Fibroblast of gingiva (primary cell): ENCODE measurements at regions not wholly inside any gene's neighbourhood (a gene's known extent, or its start where the extent isn't known, plus 50 kb on each side); places are given as distances from the start of the nearest gene placed in this dataset.
"Not testable (repeated sequence)": the region's sequence is repeated elsewhere in the genome, so short reads cannot be mapped to it uniquely, and the experiment has no call there.

ENCODE experiments used
- DNase-seq: peaks from one replicate; pipeline ENCODE4 v3.0.0-alpha.2; 2011; ENCODE audit warnings: low read depth

DNA sequence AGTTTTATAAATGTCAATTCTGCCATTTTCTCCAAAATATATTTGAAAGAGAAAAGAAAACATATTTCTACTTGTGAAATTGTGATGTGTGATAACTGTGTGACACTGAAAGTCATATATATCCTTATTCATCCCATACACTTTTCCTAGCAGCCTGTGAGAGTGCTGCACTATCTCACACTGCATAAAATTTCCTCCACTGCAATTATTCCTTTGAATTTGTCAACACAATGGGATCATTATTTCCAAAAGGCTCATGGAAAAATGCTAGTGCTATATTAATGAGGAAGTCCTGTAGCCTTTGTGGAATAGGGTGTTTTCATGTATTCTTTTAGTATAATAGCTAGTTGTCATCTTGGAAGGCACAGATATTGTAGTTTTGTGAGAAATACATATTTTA, 504.1 kb downstream of the RPL10L start:
- no peak for DNase-seq

DNA sequence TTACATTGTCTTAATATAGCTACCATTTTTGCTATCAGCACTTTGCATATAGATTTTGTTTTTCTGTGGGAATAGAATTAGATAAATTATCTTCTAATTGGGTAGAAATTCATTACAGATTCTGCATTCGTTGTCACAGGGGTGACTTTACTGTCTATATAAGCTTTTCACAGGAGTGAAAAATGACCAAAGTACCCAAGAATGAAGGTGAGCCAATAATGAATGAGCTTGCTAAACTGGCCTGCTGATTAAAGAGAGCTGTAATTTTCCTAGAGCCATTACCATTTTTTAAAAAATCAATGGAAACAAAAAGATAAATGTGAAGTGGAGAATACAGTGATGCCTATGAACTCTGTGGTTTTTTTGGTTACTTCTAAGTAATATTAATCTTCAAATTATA, 504.6 kb downstream of the RPL10L start:
- no peak for DNase-seq

DNA sequence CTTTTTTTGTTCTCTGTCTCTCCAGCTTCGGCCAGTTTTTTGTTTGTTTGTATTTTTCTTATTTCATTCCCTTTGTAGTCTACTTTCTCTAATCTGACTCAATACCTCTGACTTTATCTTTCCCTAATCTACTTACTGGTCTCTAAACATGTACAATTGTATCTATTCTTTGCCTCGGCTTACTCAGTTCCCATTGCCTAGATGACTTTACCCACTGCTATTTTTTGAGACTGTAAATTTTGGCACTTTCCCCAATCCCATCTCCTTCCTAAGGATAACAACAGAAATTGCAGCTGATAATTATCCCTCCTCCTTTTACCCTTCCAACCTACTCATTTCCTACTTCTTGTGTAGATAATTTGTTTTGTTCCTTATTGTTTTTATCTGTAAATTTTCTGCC, 511.1 kb downstream of the RPL10L start:
- no peak for DNase-seq

DNA sequence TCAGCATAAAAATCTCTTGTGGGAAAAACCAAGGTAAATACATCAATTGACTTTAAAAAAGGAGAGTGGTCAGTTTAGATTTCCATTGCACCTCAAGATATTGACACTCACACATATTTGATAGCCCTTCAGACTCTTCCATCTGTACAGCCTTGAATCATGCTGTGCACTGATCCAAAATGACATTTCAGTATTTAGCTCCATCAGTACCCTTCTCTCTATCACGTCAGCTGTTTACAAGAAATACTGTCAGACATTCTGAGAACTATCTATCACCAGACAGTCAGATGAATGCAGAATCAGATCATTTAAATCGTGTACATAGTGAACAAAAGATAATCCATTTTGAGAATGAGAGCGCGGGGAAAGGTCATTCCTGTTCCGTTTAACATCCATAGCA, 511.9 kb downstream of the RPL10L start:
- DNase-seq: no peak

DNA sequence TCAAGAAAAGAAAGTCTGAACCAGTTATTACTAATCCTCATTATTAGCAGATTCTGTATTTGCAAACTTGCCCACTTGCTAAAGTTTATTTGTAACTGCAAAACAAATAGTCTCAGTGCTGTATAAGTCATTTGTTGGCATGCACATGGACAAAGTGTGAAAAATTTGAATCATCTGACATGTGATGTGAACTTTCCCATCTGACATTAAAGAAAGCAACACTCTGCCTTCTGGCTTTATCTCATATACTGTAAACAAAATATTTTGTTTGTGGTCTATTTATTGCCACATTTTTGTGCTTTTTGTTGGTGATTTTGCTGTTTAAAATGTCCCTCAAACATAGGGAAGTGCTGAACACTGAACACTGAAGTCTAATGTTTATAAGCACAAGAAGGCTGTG, 513.8 kb downstream of the RPL10L start:
- DNase-seq: no peak

DNA sequence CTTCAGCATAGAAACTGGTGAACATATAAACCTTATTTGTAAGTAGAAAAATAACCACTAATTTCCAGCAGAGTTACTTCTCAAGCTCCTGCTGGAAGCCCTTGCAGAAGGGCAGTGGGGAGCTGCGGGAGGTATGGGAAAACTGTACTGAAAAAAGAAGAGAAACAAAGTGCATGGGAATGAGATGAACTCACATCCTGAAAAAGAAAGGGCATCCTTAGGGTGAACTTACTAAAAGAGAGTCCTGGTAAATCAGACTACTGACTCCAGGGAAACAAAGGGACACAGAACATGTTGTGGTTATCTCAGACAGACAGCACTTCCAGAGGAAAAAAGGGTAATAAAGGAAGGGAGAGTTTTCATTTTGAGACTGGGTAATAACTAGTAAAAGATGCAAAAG, 515.1 kb downstream of the RPL10L start:
- DNase-seq: no peak

DNA sequence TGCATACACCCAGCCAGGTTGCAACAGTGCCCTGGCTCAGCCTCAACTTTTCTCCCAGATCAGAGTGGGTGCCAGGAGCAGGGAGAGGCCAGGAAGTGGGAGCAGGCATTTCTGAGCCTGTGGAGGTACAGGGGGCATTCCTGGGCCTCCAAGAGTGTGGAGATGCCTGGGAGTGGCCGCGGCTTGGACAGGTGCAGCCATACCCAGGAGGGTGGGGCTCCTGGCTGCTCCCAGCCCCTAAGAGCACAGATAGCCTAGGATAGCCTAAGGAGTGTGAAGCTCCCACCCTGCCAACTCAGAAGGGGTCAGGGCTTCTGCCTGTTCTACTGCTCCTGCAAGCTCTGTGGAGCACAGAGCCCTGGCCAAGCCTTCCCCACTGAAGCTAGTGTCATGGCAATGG, 543.4 kb downstream of the RPL10L start:
- DNase-seq: no peak

DNA sequence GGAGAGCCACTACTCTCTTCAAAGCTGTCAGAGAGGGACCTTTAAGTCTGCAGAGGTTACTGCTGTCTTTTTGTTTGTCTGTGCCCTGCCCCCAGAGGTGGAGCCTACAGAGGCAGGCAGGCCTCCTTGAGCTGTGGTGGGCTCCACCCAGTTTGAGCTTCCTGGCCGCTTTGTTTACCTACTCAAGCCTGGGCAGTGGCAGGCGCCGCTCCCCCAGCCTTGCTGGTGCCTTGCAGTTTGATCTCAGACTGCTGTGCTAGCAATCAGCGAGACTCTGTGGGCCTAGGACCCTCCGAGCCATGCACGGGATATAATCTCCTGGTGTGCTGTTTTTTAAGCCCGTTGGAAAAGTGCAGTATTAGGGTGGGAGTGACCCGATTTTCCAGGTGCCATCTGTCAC, 550.7 kb downstream of the RPL10L start:
- DNase-seq: not testable (repeated sequence)

DNA sequence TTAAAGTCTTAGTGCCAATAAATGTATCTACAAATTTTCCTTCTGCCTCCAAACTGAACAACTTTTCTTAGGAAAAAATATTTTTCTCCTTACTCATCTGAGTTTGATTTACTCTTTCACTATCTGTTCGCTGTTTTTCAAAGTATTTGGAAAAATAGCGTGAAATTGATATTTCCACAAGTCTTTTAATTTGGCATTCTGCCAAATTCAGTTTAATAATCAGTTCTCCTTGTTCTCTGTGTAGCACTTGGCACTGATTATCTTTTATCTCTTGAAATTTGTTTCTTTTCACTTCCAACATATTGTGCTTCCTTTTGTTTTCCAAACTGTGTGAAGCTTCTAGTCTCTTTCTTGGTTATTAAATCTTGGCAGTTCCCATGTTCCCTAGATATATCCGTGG, 559.8 kb downstream of the RPL10L start:
- no peak for DNase-seq

DNA sequence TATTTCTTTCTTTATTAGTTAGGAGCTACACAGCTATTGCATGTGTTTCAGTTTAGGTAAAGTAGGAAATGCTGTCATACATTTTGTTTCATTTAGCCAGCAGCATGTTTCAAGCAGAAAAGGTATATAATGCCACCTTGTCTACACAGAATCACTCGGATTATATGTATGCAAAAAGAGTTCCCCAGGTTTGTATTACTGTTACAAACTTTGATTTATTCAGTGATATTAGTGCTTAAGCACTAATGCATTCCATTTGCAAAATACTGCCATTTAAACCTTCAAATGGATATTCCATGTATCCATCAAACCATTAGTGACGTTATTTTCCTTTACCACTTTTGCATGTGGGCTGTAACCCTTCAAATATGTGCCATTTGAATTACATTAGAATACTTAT, 564.0 kb downstream of the RPL10L start:
- DNase-seq: no peak

DNA sequence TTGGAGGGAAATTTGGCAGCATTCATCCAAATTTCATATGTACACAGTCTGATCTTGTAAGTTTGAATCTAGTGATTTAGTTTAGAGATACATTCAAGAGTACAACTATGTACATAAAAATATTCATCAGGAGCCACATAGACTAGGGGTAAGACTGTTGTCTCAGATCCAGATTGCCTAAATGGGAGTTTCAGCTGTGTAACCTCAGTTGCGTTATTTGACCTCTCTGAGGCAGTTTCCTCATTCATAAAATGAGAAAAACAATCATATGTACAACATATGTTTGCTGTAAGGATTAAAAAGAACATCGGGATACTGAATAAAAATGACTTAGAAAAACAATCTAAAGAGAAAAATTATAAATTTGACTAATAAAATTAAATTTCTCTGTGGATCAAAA, 577.5 kb downstream of the RPL10L start:
- no peak for DNase-seq

DNA sequence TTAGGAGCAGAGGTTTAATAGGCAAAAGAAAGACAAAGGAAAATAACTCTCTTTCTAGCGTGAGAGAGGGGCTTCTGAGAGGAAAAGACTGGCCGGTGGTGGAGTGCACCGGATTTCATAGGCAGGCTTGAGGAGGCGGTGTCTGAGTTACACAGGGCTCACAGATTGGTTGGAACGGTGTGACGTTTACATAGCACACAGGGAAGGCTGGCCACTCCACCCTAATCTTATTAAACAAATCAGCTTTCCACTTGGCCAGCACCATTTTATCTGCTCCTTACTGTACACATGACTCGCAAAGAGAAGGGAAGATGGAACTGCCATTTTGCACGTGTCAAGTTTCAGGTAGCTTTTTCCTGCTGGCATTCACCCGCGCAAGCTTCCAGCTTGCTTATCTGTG, 587.7 kb downstream of the RPL10L start:
- no peak for DNase-seq

DNA sequence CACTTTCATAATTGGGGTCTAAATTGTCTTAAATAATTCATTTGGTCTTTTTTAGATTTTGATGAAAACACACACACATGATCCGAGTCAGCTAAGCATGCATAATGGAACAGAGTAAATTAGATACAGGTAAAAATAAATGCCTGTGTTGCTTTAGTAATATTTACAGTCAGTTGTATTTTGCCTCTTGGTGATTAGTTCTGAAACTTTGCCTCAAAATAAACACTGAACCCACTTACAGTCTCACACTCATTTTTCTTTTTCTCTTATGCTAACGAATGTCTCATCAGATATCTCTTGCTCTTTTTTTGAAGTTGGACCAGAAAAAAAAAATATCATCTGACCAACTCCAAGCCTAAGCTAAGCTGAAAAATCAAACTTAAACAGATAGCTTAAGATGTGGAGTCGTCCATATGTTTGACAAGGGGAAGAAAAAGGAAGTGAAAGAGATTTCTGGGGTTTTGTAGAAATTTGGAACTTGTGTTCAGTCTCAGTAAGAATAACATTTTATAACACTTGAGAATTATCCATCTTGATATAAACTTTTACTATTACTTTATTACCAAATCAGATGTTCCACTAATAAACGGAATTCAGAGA, 592.5 kb downstream of the RPL10L start:
- DNase-seq: no peak

DNA sequence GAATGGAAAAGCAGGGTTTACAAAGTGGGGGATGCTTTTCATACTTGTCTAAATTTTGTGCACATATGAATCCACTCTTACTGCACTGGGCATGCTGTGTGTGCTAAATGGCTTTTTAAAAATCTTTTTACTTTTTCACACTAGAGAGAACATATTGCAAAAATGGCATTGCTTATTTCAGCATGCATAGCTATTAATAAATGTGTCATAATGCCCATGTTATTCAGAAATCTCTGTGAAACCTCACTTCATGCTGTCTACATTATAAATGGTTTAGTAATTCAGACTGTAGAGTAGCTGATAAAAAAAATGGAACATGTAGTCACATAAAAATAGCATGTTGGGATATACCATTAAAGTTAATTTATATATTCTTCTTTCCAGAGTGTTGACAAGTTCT, 593.8 kb downstream of the RPL10L start:
- DNase-seq: no peak

DNA sequence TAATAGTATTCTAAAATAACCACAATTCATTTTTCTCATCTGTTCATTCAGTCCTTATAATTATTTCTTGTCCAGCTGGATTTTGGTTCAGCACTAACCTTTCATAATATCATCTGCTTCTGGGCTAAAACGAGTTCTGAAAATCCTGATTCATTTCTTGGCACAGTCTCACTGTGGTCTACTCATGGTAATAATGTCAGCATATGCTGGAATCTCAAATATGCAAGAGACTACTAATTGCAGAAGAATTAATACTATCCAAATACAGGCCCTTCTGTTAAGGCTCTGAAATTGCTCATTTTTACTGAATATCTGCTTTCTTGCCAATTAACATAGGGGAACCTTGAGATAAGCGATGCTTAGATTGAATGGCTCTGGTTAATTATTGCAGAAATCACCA, 597.1 kb downstream of the RPL10L start:
- DNase-seq: peak; percentile 1

DNA sequence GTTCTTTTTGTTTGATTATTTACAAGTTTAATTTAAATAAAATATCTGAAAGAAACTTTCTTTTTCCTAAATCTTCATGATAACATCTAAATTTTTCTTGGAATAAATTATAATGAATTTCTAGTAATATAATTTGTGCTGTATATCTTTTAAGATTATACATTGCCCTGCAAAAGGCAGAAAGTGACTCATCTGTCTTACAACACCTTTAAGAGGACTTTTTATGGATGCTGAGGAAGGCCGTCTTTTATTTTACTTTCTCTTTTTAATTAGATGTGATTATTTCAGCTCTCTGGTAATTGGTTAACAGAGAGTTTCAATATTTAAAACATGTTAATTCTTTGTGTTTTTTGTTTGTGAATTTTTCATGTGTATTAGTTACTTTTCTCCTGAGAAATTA, 598.4 kb downstream of the RPL10L start:
- DNase-seq: no peak

DNA sequence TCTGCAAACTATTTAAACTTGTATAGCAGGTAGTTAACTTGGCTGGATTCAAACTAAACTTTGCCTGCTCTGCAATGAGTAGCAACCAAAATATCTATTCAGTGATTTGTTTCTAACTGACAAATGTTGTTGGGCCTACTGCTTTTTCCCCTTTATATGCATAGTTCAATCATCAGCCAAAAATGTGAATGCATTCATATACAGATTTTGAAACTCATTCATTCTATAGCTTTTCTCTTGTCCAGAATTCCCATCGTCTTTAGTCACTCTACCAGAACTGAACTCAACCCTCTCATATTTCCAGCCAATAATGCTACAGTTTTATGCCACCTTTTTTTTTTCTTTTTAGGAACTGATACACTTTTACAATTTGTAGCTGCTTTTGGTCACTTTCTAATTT, 599.8 kb downstream of the RPL10L start:
- DNase-seq: no peak

DNA sequence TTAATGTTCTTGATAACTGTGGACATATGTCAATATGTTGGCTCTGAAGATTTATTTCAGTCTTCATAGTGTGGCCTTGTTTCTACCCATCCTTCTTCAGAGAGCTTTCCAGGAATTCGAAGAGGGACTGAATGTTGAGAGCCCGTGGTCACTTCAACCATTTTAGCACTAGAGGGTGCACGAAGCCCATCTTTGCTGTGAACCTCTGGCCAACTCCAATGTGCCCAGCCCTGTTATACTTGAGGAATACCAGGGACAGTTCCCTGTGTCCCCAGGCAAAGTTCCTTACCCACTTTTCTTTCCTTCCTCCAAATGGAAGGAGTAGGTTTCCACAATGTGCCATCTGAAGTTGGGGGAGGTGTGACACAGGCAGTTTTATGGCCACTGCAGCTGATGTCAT, 603.5 kb downstream of the RPL10L start:
- no peak for DNase-seq

DNA sequence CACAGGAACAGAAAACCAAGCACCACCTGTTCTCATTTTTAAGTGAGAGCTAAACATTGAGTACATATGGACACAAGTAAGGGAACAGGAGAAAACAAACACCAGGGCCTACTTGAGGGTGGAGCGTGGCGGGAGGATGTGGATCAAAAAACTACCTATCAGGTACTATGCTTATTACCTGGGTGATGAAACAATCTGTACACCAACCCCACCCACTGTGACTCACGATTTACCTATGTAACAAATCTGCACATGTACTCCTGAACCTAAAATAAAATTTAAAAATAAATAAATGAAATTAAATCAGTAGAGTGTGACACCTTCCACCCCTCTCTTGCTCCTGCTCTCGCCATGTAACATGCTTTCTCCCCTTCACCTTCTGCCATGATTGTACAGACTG, 615.5 kb downstream of the RPL10L start:
- no peak for DNase-seq

DNA sequence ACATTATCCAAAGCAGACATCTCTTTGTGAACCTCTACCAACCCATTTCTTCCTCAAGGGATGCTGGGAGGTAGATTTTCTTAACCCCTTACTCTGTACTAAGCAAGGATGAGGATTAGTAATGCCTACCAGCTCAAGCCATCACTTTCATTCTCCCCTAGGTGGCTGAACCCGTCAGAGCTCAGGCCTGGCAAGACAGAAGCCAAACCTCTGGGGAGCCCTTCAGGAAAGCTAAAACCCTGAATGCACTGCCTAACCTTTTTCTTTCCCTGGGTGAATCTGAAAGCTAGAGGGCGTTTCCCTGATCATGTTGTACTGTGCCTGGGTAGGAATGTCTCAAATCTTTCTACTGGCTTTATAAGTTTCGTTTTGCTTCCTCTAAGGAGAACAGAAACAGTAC, 617.3 kb downstream of the RPL10L start:
- DNase-seq: no peak

DNA sequence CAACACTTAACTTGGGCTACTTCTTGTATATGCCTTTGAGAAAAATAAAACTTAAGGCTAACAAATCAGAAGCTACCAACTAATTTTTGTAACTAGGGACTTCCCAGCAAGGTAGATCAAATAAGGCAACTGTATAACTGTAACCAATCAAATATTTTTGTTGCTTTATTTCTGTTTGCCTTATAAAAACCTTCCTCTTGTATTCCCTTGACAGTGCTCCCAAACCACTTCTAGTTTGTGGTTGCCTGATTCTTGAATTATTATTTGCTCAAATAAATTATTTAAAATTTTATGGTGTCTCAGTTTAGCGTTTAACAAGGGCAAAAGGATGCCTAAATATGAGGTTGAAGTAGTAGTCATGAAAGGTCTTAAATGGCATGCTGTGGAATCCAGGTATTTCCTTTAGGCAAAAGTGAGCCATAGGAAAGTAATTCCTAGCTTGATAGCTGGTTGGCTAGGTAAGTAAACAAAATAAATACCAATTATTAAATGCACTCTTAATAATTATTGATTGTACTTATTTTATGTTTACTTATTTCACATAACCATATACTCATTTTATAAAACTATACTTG, 632.6 kb downstream of the RPL10L start:
- DNase-seq: no peak

DNA sequence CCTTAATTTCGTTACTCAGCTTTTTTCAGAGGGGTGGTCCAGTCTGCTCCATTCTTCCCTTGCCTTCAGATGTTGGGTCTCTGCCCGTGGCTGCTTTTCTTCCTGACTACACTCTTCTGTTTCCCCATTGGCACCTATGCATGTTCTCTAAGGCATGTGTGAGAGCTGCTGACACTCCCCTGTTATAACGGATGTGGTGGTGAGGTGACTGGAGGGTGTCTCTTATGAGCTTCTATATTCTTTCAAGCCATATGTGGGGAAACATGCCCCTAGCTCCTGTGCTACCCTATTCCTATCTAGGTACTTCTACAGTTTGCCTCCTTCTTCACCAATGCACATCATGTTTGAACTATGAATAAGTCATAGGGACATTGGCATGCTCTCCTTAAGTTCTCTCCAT, 643.2 kb downstream of the RPL10L start:
- DNase-seq: no peak

DNA sequence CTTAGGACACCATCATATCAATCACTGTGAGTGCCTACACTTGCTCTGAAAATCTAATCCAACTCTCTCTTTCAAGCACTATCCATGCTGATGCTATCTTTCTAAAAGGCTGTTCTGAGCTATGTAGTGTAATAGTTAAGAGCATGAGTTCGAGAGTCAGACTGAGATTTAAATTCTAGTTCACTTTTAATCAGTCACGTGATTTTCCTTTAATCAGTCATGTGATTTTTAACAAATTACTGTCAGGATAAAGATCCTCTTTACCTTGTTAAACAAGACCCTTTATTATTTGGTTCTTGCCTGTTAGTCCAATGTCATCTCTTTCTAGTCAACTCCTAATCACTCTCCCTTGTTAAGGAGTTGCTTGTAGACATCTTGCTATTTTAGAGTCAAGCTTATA, 653.0 kb downstream of the RPL10L start:
- no peak for DNase-seq

DNA sequence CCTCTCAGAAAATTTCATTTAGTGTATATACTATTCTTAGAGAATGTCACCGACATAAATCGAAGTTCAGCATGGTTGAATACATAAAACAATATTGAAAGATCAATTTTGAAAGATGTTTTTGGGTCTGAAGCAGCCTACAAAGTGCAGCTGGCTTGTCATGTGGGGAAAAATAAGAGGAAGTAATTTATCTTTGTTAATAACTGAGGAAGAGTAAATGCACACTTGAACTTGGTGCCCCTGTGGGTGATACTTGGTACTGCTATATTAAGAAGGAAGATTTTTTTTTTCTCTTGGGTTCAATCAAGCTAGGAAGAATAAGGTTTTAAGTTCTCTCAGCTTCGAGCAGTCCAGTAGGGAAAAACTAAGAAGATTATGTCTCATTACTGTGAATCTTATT, 661.3 kb downstream of the RPL10L start:
- DNase-seq: no peak

DNA sequence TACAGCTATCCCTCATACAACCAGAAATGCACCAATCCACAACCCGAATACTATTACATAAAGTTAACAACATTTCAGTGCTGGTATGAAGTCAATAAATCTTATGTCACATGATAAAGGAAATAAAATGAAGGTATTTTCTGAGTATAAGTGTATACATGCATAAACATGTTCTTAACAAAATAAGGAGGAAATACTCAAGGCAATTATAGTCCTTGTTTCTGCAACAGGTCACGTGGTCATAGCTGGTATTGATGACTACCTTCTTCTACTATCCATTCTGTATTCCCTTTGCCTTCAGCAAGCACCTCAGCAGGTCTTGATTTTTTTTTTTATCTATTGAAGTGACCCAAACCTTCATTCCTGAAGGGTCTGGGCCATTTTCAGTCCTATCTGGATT, 675.6 kb downstream of the RPL10L start:
- no peak for DNase-seq
